HepG2 (cell line): ENCODE measurements at regions not wholly inside any gene's neighbourhood (a gene's known extent, or its start where the extent isn't known, plus 50 kb on each side); places are given as distances from the start of the nearest gene placed in this dataset.

ENCODE experiments used
- ATAC-seq: fragments of 200-7000 bp; cut with Tn5 transposase; 3 replicates; pipeline ENCODE4 v1.9.1; 2020; ENCODE audit warnings: mild to moderate bottlenecking, moderate library complexity
- BruUV-seq: library from RNA; stranded (reverse); fragments of 400-500 nt; replicated peaks from 2 replicates; lab custom pipeline; 2021; lab: Mats Ljungman, UMichigan
- CTCF ChIA-PET: fragments of 300-600 bp; formaldehyde crosslinking; extraction: SDS; loops from one replicate; lab custom pipeline; 2021; ENCODE audit warnings: low total read pairs, inconsistent platforms, low intra/inter-chr PET ratio; lab: Yijun Ruan, JAX
- POLR2A ChIA-PET: fragments of 350-600 bp; sonication (Branson Sonifier 250); formaldehyde crosslinking; loops from one replicate; lab custom pipeline; 2020; ENCODE audit warnings: antibody characterized with exemption, inconsistent platforms; lab: Yijun Ruan, JAX
- DNase-seq: peaks from one replicate; pipeline ENCODE4 v3.0.0-alpha.2; 2015; ENCODE audit warnings: low spot score
- FAIRE-seq: peaks from 3 replicates; lab custom pipeline; 2011; peaks lifted over from hg19 to GRCh38; lab: Jason Lieb, UNC
- H2AFZ ChIP-seq: one replicate; pipeline ENCODE4 v1.6.1; 2011; ENCODE audit warnings: low read length, inconsistent platforms
- H3K27ac ChIP-seq: fragments of 300-600 bp; 3 replicates; pipeline ENCODE4 v1.8.0; 2011; ENCODE audit warnings: mixed run types, mild to moderate bottlenecking, mixed read lengths, low read length, inconsistent platforms; ENCODE audit not compliant: insufficient read depth; ENCODE audit errors: extremely low read length
- H3K27me3 ChIP-seq, 2 experiments: fragments of 200-600 bp in 1 of 2; 2 replicates in 1 of 2; 3 replicates in 1 of 2; pipeline versions ENCODE4 v1.6.0 to v1.8.0; 2011; ENCODE audit warnings: low read length in 2 of 2, mild to moderate bottlenecking in 2 of 2, moderate library complexity in 2 of 2, inconsistent platforms in 1 of 2; ENCODE audit not compliant: insufficient read depth in 2 of 2, control insufficient read depth in 1 of 2
- H3K36me3 ChIP-seq, 2 experiments: fragments of 200-600 bp in 1 of 2; replicated peaks in 1 of 2; 2 replicates in 1 of 2; 3 replicates in 1 of 2; pipeline versions ENCODE4 v1.5.1 to v1.8.0; 2011; ENCODE audit warnings: low read length in 2 of 2, inconsistent platforms in 1 of 2; ENCODE audit not compliant: insufficient read depth in 2 of 2, control insufficient read depth in 1 of 2
- H3K4me1 ChIP-seq: 2 replicates; pipeline ENCODE4 v1.5.1; 2012; ENCODE audit warnings: low read length, inconsistent platforms; ENCODE audit not compliant: insufficient read depth
- H3K4me2 ChIP-seq: 2 replicates; pipeline ENCODE4 v1.6.0; 2011; ENCODE audit warnings: low read depth, low read length, inconsistent platforms
- H3K4me3 ChIP-seq, 3 experiments: fragments of 200-600 bp in 1 of 3; sonication (generic), shearing (Covaris generic) in 1 of 3; replicated peaks in 1 of 3; 2 replicates each; pipeline ENCODE4 v1.5.1; 2011 to 2016; ENCODE audit warnings: low read length in 3 of 3, inconsistent platforms in 2 of 3, low read depth in 2 of 3, mild to moderate bottlenecking in 2 of 3, control low read depth in 1 of 3, mixed read lengths in 1 of 3; ENCODE audit not compliant: insufficient read depth in 1 of 3
- H3K79me2 ChIP-seq: one replicate; pipeline ENCODE4 v1.6.1; 2011; ENCODE audit warnings: low read length, inconsistent platforms; ENCODE audit not compliant: insufficient read depth
- H3K9ac ChIP-seq: 2 replicates; pipeline ENCODE4 v1.6.0; 2011; ENCODE audit warnings: mild to moderate bottlenecking, low read depth, low read length, inconsistent platforms; ENCODE audit not compliant: insufficient read depth
- H3K9me3 ChIP-seq: 2 replicates; pipeline ENCODE4 v1.5.1; 2012; ENCODE audit warnings: mild to moderate bottlenecking, low read length
- H4K20me1 ChIP-seq: 2 replicates; pipeline ENCODE4 v1.6.0; 2011; ENCODE audit warnings: inconsistent platforms, mild to moderate bottlenecking, low read length, moderate library complexity; ENCODE audit not compliant: insufficient read depth
- HOXA7 ChIP-seq: sonication (generic); formaldehyde crosslinking; IDR thresholded peaks from 2 replicates; pipeline ENCODE4 v1.8.1; 2022; ENCODE audit warnings: mild to moderate bottlenecking, missing genetic modification reagents, moderate library complexity
- MAFF ChIP-seq: IDR thresholded peaks from 2 replicates; pipeline ENCODE4 v1.6.1; 2011; ENCODE audit warnings: low read depth, low read length, improper control_type of control experiment
- NR2F6 ChIP-seq, 2 experiments: IDR thresholded peaks; 2 replicates each; pipeline ENCODE4 v1.6.1; 2016; ENCODE audit warnings: antibody characterized with exemption in 1 of 2, mild to moderate bottlenecking in 1 of 2
- NRL ChIP-seq: sonication (generic); formaldehyde crosslinking; IDR thresholded peaks from 2 replicates; pipeline ENCODE4 v1.5.0; 2020; ENCODE audit warnings: missing genetic modification reagents, mild to moderate bottlenecking, moderate library complexity, borderline replicate concordance
- SETDB1 ChIP-seq: sonication (generic); formaldehyde crosslinking; IDR thresholded peaks from 2 replicates; pipeline ENCODE4 v1.5.1; 2020; ENCODE audit warnings: missing genetic modification reagents, mild to moderate bottlenecking, borderline replicate concordance
- STAG1 ChIP-seq: sonication (generic); formaldehyde crosslinking; IDR thresholded peaks from 2 replicates; pipeline ENCODE4 v1.4.0; 2020; ENCODE audit warnings: missing genetic modification reagents
- ZNF552 ChIP-seq: sonication (generic); formaldehyde crosslinking; IDR thresholded peaks from 2 replicates; pipeline ENCODE4 v1.9.0; 2022; ENCODE audit warnings: missing genetic modification reagents, mild to moderate bottlenecking, borderline replicate concordance
- ZNF564 ChIP-seq: sonication (generic); formaldehyde crosslinking; IDR thresholded peaks from 2 replicates; pipeline ENCODE4 v1.8.1; 2023; ENCODE audit warnings: mild to moderate bottlenecking, missing genetic modification reagents
- WGBS: methylation state at CpG from one replicate; pipeline ENCODE4 v1.1.6; 2017; ENCODE audit warnings: low lambda C conversion rate; 5-methylcytosine and 5-hydroxymethylcytosine counted together
- in situ Hi-C: cut with HindIII; loops from 2 replicates; pipeline ENCODE4 v1.10.0; 2017; ENCODE audit warnings: low pct_unique_long_range_greater_than_20kb; ENCODE audit not compliant: extremely low pct_ligation_motif_present
- intact Hi-C: fragments of 100-400 bp; cut with micrococcal nuclease; formaldehyde crosslinking; loops from one replicate; pipeline ENCODE4 v1.10.0; 2022; ENCODE audit not compliant: unreplicated experiment
- TF ChIP-seq, protein P1 (sequence below): sonication (generic); formaldehyde crosslinking; IDR thresholded peaks from 2 replicates; pipeline ENCODE4 v1.4.0; 2020; ENCODE audit warnings: missing genetic modification reagents
- TF ChIP-seq, protein P2 (sequence below): sonication (generic); formaldehyde crosslinking; conservative IDR thresholded peaks from 2 replicates; pipeline ENCODE4 v1.8.1; 2023; ENCODE audit warnings: missing genetic modification reagents
- TF ChIP-seq, protein P3 (sequence below): sonication (generic); formaldehyde crosslinking; IDR thresholded peaks from 2 replicates; pipeline ENCODE4 v1.5.0; 2020; ENCODE audit warnings: mild to moderate bottlenecking, missing genetic modification reagents, moderate library complexity

DNA sequence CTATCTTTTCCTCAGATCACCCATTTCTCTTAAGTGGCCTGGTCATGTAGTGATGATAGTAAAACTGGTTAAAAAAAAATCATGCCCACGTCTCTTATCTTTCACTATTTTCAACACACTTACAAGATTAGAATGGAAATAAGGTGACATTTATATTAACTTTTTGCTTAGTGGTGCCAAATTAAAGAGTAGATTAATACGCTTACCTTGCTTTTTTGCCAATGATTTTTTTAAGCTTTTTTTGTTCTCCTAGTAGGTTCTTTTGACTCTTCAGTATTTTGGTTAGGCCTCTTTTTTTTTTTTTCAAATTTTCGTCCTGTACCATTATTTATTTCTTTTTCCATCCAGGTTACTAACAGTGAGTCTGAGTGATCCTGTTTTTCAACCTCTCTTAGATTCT lies 147.9 kb downstream of the PTCSC3 start (continued):
- TF ChIP-seq, protein P1, sequence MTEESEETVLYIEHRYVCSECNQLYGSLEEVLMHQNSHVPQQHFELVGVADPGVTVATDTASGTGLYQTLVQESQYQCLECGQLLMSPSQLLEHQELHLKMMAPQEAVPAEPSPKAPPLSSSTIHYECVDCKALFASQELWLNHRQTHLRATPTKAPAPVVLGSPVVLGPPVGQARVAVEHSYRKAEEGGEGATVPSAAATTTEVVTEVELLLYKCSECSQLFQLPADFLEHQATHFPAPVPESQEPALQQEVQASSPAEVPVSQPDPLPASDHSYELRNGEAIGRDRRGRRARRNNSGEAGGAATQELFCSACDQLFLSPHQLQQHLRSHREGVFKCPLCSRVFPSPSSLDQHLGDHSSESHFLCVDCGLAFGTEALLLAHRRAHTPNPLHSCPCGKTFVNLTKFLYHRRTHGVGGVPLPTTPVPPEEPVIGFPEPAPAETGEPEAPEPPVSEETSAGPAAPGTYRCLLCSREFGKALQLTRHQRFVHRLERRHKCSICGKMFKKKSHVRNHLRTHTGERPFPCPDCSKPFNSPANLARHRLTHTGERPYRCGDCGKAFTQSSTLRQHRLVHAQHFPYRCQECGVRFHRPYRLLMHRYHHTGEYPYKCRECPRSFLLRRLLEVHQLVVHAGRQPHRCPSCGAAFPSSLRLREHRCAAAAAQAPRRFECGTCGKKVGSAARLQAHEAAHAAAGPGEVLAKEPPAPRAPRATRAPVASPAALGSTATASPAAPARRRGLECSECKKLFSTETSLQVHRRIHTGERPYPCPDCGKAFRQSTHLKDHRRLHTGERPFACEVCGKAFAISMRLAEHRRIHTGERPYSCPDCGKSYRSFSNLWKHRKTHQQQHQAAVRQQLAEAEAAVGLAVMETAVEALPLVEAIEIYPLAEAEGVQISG (CRISPR knock-in tag) = no peak
- TF ChIP-seq HOXA7 (CRISPR knock-in tag) (no peak), NR2F6 (IDR thresholded peaks at IDR 0.05) (no peak), NR2F6 (CRISPR knock-in tag; IDR thresholded peaks at IDR 0.05) (no peak), SETDB1 (CRISPR knock-in tag) (no peak), MAFF (peak; percentile 92), NRL (CRISPR knock-in tag) (no peak)
- TF ChIP-seq, protein P2, sequence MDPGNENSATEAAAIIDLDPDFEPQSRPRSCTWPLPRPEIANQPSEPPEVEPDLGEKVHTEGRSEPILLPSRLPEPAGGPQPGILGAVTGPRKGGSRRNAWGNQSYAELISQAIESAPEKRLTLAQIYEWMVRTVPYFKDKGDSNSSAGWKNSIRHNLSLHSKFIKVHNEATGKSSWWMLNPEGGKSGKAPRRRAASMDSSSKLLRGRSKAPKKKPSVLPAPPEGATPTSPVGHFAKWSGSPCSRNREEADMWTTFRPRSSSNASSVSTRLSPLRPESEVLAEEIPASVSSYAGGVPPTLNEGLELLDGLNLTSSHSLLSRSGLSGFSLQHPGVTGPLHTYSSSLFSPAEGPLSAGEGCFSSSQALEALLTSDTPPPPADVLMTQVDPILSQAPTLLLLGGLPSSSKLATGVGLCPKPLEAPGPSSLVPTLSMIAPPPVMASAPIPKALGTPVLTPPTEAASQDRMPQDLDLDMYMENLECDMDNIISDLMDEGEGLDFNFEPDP (CRISPR knock-in tag) = no peak

GRCh38 chr14:36028218-36028617 lies 148.3 kb downstream of the PTCSC3 start:
- WGBS = 20% methylated on average over 4 of the region's 4 CpGs
- no peak overlapping the region for H2AFZ ChIP-seq
- no peak overlapping the region for H3K4me2 ChIP-seq
- H4K20me1 ChIP-seq = no peaks in the 10 kb centered on the region
- CTCF ChIA-PET = interaction anchor here (1.7 kb wide), 1 partner anchor 145 kb away, joined by 7 read pairs; no protein-coding TSS in a partner anchor
- peak; percentile 62; the same call in 2 of the 3 replicates for ATAC-seq
- no peak for TF ChIP-seq ZNF552
- TF ChIP-seq STAG1 (CRISPR knock-in tag) = peak; percentile 36
- TF ChIP-seq, protein P3, sequence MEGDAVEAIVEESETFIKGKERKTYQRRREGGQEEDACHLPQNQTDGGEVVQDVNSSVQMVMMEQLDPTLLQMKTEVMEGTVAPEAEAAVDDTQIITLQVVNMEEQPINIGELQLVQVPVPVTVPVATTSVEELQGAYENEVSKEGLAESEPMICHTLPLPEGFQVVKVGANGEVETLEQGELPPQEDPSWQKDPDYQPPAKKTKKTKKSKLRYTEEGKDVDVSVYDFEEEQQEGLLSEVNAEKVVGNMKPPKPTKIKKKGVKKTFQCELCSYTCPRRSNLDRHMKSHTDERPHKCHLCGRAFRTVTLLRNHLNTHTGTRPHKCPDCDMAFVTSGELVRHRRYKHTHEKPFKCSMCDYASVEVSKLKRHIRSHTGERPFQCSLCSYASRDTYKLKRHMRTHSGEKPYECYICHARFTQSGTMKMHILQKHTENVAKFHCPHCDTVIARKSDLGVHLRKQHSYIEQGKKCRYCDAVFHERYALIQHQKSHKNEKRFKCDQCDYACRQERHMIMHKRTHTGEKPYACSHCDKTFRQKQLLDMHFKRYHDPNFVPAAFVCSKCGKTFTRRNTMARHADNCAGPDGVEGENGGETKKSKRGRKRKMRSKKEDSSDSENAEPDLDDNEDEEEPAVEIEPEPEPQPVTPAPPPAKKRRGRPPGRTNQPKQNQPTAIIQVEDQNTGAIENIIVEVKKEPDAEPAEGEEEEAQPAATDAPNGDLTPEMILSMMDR (CRISPR knock-in tag) = peak; percentile 63
- TF ChIP-seq ZNF564 (CRISPR knock-in tag) = peak; percentile 100
- TF ChIP-seq, all 625 proteins: peak for 3
- Histone ChIP-seq H3K36me3 (no peaks in the 10 kb centered on the region), H3K4me3 (no peak overlapping the region), H3K27ac (no peak overlapping the region), H3K4me1 (no peaks in the 10 kb centered on the region), H3K79me2 (no peaks in the 10 kb centered on the region), H3K27me3 (no peaks in the 10 kb centered on the region), H3K9me3 (0 out of 2 replicates have a peak, but pooled peaks cover 4% of the 10 kb centered on the region), H3K9ac (no peak overlapping the region)
- intact Hi-C loops (loop anchor here (1.0 kb wide), 1 partner anchor 149 kb away; no protein-coding TSS in a partner anchor), in situ Hi-C loops (no loop called here)
- no peak for FAIRE-seq
- DNase-seq = no peak
- POLR2A ChIA-PET = no interaction called here
- BruUV-seq = no TSS peak
